ENCODE measurements at regions not wholly inside any gene's neighbourhood (a gene's known extent, or its start where the extent isn't known, plus 50 kb on each side); places are given as distances from the start of the nearest gene placed in this dataset.

GRCh38 chr7:13322126-13322525, 634.7 kb downstream of the ARL4A start:
- TF ChIP-seq CTCF (conservative IDR thresholded peaks at IDR 0.05; ENCODE audit: low read depth, low read length): no peak
- TF ChIP-seq EZH2 (IDR thresholded peaks at IDR 0.05; ENCODE audit: borderline replicate concordance, low read depth, low read length, poor library complexity, severe bottlenecking): no peak
